ENCODE measurements at regions not wholly inside any gene's neighbourhood (a gene's known extent, or its start where the extent isn't known, plus 50 kb on each side); places are given as distances from the start of the nearest gene placed in this dataset.

GRCh38 chr12:84807249-84807648, 105.3 kb downstream of the SLC6A15 start:
- Histone ChIP-seq H3K4me3 (no peak overlapping the region), H3K27ac (no peak overlapping the region)

- H3K4me3 ChIP-seq, result no peak overlapping the region
- H3K27ac ChIP-seq, result no peak overlapping the region
Observed at GRCh38 chr12:84805474-84805858, 107.1 kb downstream of the SLC6A15 start.

GRCh38 chr12:84804691-84805473, 107.7 kb downstream of the SLC6A15 start:
- Histone ChIP-seq H3K4me3 (no peak overlapping the region), H3K27ac (no peak overlapping the region)

- no peak overlapping the region for H3K4me3 ChIP-seq
- no peak overlapping the region for H3K27ac ChIP-seq
Observed at GRCh38 chr12:84803661-84804060, 108.9 kb downstream of the SLC6A15 start.

- H3K27ac ChIP-seq, result no peak overlapping the region
Observed at GRCh38 chr12:84802161-84802560, 110.4 kb downstream of the SLC6A15 start.

GRCh38 chr12:84793558-84794367, 118.8 kb downstream of the SLC6A15 start:
- no peak overlapping the region for H3K27ac ChIP-seq

More at GRCh38 chr12:84802161-84802560, 110.4 kb downstream of the SLC6A15 start:
- H3K4me3 ChIP-seq, result no peak overlapping the region

GRCh38 chr12:84791444-84791843, 121.2 kb downstream of the SLC6A15 start:
- no peak overlapping the region for H3K4me3 ChIP-seq
- no peak overlapping the region for H3K27ac ChIP-seq

More at GRCh38 chr12:84793558-84794367, 118.8 kb downstream of the SLC6A15 start:
- no peak overlapping the region for H3K4me3 ChIP-seq

- H3K27ac ChIP-seq, result no peak overlapping the region
- H3K4me3 ChIP-seq, result no peak overlapping the region
Observed at GRCh38 chr12:84789184-84789583, 123.4 kb downstream of the SLC6A15 start.

- Histone ChIP-seq H3K27ac (no peak overlapping the region), H3K4me3 (no peak overlapping the region)
Observed at GRCh38 chr12:84787253-84787652, 125.3 kb downstream of the SLC6A15 start.

- H3K27ac ChIP-seq, result no peak overlapping the region
Observed at GRCh38 chr12:84786622-84787021, 126.0 kb downstream of the SLC6A15 start.

GRCh38 chr12:84785951-84786350, 126.6 kb downstream of the SLC6A15 start:
- no peak overlapping the region for H3K27ac ChIP-seq
- H3K4me3 ChIP-seq, result no peak overlapping the region

More at GRCh38 chr12:84786622-84787021, 126.0 kb downstream of the SLC6A15 start:
- H3K4me3 ChIP-seq, result no peak overlapping the region

GRCh38 chr12:84785281-84785680, 127.3 kb downstream of the SLC6A15 start:
- no peak overlapping the region for H3K4me3 ChIP-seq

GRCh38 chr12:84779169-84779568, 133.4 kb downstream of the SLC6A15 start:
- H3K4me3 ChIP-seq, result no peak overlapping the region
- no peak overlapping the region for H3K27ac ChIP-seq

More at GRCh38 chr12:84785281-84785680, 127.3 kb downstream of the SLC6A15 start:
- no peak overlapping the region for H3K27ac ChIP-seq

- Histone ChIP-seq H3K4me3 (no peak overlapping the region), H3K27ac (no peak overlapping the region)
Observed at GRCh38 chr12:84772281-84772680, 140.3 kb downstream of the SLC6A15 start.

- H3K27ac ChIP-seq, result no peak overlapping the region
- H3K4me3 ChIP-seq, result no peak overlapping the region
Observed at GRCh38 chr12:84767079-84767478, 145.5 kb downstream of the SLC6A15 start.

- H3K27ac ChIP-seq, result no peak overlapping the region
Observed at GRCh38 chr12:84766375-84766774, 146.2 kb downstream of the SLC6A15 start.

GRCh38 chr12:84764001-84764400, 148.6 kb downstream of the SLC6A15 start:
- H3K4me3 ChIP-seq, result no peak overlapping the region
- no peak overlapping the region for H3K27ac ChIP-seq

More at GRCh38 chr12:84766375-84766774, 146.2 kb downstream of the SLC6A15 start:
- no peak overlapping the region for H3K4me3 ChIP-seq

GRCh38 chr12:84763107-84763506, 149.5 kb downstream of the SLC6A15 start:
- Histone ChIP-seq H3K4me3 (no peak overlapping the region), H3K27ac (no peak overlapping the region)

GRCh38 chr12:84760091-84760865, 152.3 kb downstream of the SLC6A15 start:
- Histone ChIP-seq H3K4me3 (no peak overlapping the region), H3K27ac (no peak overlapping the region)

GRCh38 chr12:84757978-84758377, 154.6 kb downstream of the SLC6A15 start:
- H3K27ac ChIP-seq, result no peak overlapping the region
- H3K4me3 ChIP-seq, result no peak overlapping the region

Measured in skin epidermis (tissue), 12 donors.